Heart right ventricle (tissue), 16 donors: ENCODE measurements at regions not wholly inside any gene's neighbourhood (a gene's known extent, or its start where the extent isn't known, plus 50 kb on each side); places are given as distances from the start of the nearest gene placed in this dataset.
"Not testable (repeated sequence)": the region's sequence is repeated elsewhere in the genome, so short reads cannot be mapped to it uniquely, and the experiment has no call there.

ENCODE experiments used
- ATAC-seq, 8 donors: fragments of 200-7000 bp; cut with Tn5 transposase; one replicate each; pipeline ENCODE4 v1.9.1; 2020; ENCODE audit warnings: mild to moderate bottlenecking in 8 of 8, moderate library complexity in 8 of 8, moderate number of reproducible peaks in 1 of 8
- DNase-seq, 2 donors: peaks; one replicate each; pipeline ENCODE4 v3.0.0-alpha.2; 2020
- H3K27ac ChIP-seq, 10 donors: fragments of 200-600 bp; sonication (generic) in 2 of 10; one replicate each; pipeline versions ENCODE4 v1.5.0 to v1.8.0; 2020 to 2022; ENCODE audit warnings: mild to moderate bottlenecking in 3 of 10
- H3K27me3 ChIP-seq, 7 donors: fragments of 200-600 bp; one replicate each; pipeline ENCODE4 v1.8.0; 2021 to 2022; ENCODE audit warnings: mild to moderate bottlenecking in 2 of 7
- H3K36me3 ChIP-seq, 9 donors: fragments of 200-600 bp; sonication (generic) in 1 of 9; one replicate each; pipeline versions ENCODE4 v1.5.0 to v1.8.0; 2020 to 2022; ENCODE audit warnings: mild to moderate bottlenecking in 2 of 9
- H3K4me1 ChIP-seq, 9 donors: fragments of 200-600 bp; sonication (generic) in 1 of 9; one replicate each; pipeline versions ENCODE4 v1.5.0 to v1.8.0; 2020 to 2022; ENCODE audit warnings: mild to moderate bottlenecking in 4 of 9
- H3K4me3 ChIP-seq, 10 donors: fragments of 200-600 bp; sonication (generic) in 2 of 10; one replicate each; pipeline versions ENCODE4 v1.5.0 to v1.8.0; 2020 to 2022; ENCODE audit warnings: mild to moderate bottlenecking in 7 of 10, moderate library complexity in 2 of 10
- H3K9me3 ChIP-seq, 11 donors: fragments of 200-600 bp in 10 of 11; sonication (generic) in 2 of 11; one replicate each; pipeline versions ENCODE4 v1.5.0 to v1.8.0; 2013 to 2022; ENCODE audit warnings: mild to moderate bottlenecking in 2 of 11, control low read depth in 1 of 11, moderate library complexity in 1 of 11
- CTCF ChIP-seq, 9 donors: fragments of 200-600 bp; sonication (generic) in 2 of 9; IDR thresholded peaks; one replicate each; pipeline versions ENCODE4 v1.5.0 to v1.8.0; 2021 to 2022; ENCODE audit warnings: antibody characterized with exemption in 9 of 9, mild to moderate bottlenecking in 5 of 9, moderate library complexity in 1 of 9
- WGBS, 2 donors: extraction: QIAGEN DNeasy Blood & Tissue Kit; methylation state at CpG; one replicate each; pipeline ENCODE4 v1.1.7; 2013; ENCODE audit warnings: inconsistent platforms in 1 of 2; 5-methylcytosine and 5-hydroxymethylcytosine counted together
- intact Hi-C, 10 donors: fragments of 100-400 bp; cut with DNase I; formaldehyde crosslinking; loops; one replicate each; pipeline versions ENCODE4 v1.11.1 to v1.14.2; 2022
- donor health status: Arrhythmogenic right ventricular cardiomyopathy.
- donor health status: ischemic (EF 13 %, LVEDD 7.1; RV severe dilation, severe dysfunction).
- donor health status: healthy with polysubstance abuse.
- donor health status: DM: no; HTN: yes; CAD: no.
- donor health status: DM: no; HTN: no; CAD: no.
- donor health status: ischemic (EF 25% LVEDD 6.9; RV normal size, moderate dysfunction).
- donor health status: ischemic (EF 25% LVEDD 5.7; RV mildly dilated, moderate dysfunction).
- donor health status: healthy.
- donor health status: DM: yes; HTN: yes; CAD: no.
- donor health status: Ischemic cardiomyopathy.
- donor health status: ischemic (EF 35%, LVEDD 5.7; RV mildly dilated, moderate dysfunction).
- donor health status: nonischemic (EF 11% LVEDD 7.7; RV severe dilation, severe dysfunction).
- donor health status: DM: yes; HTN: yes; CAD: no.
- donor health status: PGD.
- donor health status: ischemic (EF 29% LVEDD 5.4; RV normal size, mild dysfunction).
- donor health status: nonischemic (EF 23%, LVEDD 6.1; RV moderate dilation, normal function).

- WGBS, 2 donors = 78 to 80% methylated on average over 13 of the region's 13 CpGs
- Histone ChIP-seq H3K27me3 (peaks cover 0 to 29% (median 0%) of the 10 kb centered on the region in 7 donors), H3K4me1 (no peaks in the 10 kb centered on the region), H3K9me3 (no peaks in the 10 kb centered on the region), H3K36me3 (no peaks in the 10 kb centered on the region), H3K4me3 (no peak overlapping the region), H3K27ac (no peak overlapping the region)
- intact Hi-C loops = no loop called here
- DNase-seq (no peak), ATAC-seq (peak in 1 of 8 donors; percentile 15)
- TF ChIP-seq CTCF (IDR thresholded peaks at IDR 0.05) = no peak
These were observed 133.4 kb downstream of the RTP5 start for GRCh38 chr2:242002944-242003343.

DNA sequence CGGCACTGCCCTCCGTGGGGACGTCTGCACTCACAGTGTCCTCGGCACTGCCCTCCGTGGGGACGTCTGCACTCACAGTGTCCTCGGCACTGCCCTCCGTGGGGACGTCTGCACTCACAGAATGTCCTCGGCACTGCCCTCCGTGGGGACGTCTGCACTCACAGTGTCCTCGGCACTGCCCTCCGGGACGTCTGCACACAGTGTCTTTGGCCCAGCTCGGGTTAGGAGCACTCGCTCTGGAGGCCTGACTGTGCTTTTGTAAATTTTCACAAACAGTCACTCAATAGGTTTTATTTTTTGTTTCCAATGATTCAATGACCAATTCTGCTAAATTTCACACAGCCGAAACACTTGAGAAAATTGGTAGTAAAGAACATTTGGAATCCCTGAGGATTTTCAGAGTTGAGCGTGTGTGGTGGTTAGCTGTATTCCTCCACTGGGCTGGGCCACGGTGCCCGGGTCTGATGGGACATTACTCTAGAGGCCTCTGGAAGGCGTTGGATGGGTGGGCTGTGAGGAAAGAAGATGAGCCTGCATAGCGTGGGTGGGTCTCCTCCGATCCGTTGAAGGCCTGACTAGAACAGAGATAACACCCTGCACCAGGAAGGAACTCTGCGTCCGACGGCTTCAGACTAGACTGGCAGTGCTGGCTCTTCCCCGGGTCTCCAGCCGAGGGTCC, 134.8 kb downstream of the RTP5 start:
- H3K4me1 ChIP-seq = no peaks in the 10 kb centered on the region
- no peak overlapping the region for H3K27ac ChIP-seq
- H3K27me3 ChIP-seq = peaks cover 0 to 18% (median 0%) of the 10 kb centered on the region in 7 donors
- no peak overlapping the region for H3K4me3 ChIP-seq
- 86 to 88% methylated on average over 17 to 22 of the region's 30 CpGs for WGBS, 2 donors
- no peak for TF ChIP-seq CTCF (IDR thresholded peaks at IDR 0.05)
- DNase-seq (no peak), ATAC-seq (no peak)
- intact Hi-C loops = no loop called here
- no peaks in the 10 kb centered on the region for H3K9me3 ChIP-seq
- no peaks in the 10 kb centered on the region for H3K36me3 ChIP-seq

DNA sequence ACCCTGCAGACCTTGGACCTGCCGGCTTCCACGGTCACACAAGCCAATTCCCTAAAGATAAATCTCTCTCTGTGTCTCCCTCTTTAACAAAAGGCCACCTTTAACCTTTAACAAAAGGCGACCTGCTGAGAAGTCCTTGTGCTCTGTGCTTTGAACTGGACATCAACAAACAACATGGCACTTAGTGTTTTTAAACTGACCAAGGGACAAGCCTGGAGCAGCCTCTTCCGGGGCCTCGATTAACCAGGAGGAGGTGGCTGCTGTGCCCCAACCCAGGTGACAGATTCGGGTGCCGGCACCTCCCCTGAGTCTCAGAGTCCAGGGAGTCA, 135.3 kb downstream of the RTP5 start:
- Histone ChIP-seq H3K27me3 (peaks cover 0 to 13% (median 0%) of the 10 kb centered on the region in 7 donors), H3K27ac (no peak overlapping the region), H3K36me3 (no peaks in the 10 kb centered on the region), H3K4me3 (no peak overlapping the region), H3K9me3 (no peaks in the 10 kb centered on the region), H3K4me1 (no peaks in the 10 kb centered on the region)
- intact Hi-C loops = no loop called here
- ATAC-seq (no peak), DNase-seq (no peak)
- no peak for TF ChIP-seq CTCF (IDR thresholded peaks at IDR 0.05)
- WGBS, 2 donors = 88 to 92% methylated on average over 7 of the region's 7 CpGs

GRCh38 chr2:242006091-242006634, 136.6 kb downstream of the RTP5 start:
- H3K36me3 ChIP-seq, H3K4me1 ChIP-seq, DNase-seq, H3K4me3 ChIP-seq, intact Hi-C loops, ATAC-seq, H3K27ac ChIP-seq, H3K9me3 ChIP-seq: not testable (repeated sequence)
- peaks cover 0 to 13% (median 0%) of the 10 kb centered on the region in 7 donors for H3K27me3 ChIP-seq
- 78 to 84% methylated on average over 19 to 20 of the region's 25 CpGs for WGBS, 2 donors

- intact Hi-C loops = not testable (repeated sequence)
- 68 to 72% methylated on average over 12 to 13 of the region's 24 CpGs for WGBS, 2 donors
These were observed 139.4 kb downstream of the RTP5 start for GRCh38 chr2:242008908-242009307.

DNA sequence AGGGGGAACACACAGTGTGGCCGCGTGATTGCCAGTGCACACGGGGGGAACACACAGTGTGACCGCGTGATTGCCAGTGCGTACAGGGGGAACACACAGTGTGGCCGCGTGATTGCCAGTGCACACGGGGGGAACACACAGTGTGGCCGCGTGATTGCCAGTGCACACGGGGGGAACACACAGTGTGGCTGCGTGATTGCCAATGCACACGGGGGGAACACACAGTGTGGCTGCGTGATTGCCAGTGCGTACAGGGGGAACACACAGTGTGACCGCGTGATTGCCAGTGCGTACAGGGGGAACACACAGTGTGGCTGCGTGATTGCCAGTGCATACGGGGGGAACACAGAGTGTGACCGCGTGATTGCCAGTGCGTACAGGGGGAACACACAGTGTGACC, 140.3 kb downstream of the RTP5 start:
- H3K4me3 ChIP-seq, H3K27ac ChIP-seq, DNase-seq, H3K4me1 ChIP-seq, ATAC-seq, H3K27me3 ChIP-seq, H3K36me3 ChIP-seq, H3K9me3 ChIP-seq, intact Hi-C loops: not testable (repeated sequence)
- WGBS, 2 donors = 83 to 87% methylated on average over 6 to 12 of the region's 24 CpGs

More at GRCh38 chr2:242008908-242009307, 139.4 kb downstream of the RTP5 start:
- not testable (repeated sequence) for DNase-seq, ATAC-seq, H3K27me3 ChIP-seq, H3K27ac ChIP-seq, H3K9me3 ChIP-seq, H3K4me3 ChIP-seq, H3K4me1 ChIP-seq, H3K36me3 ChIP-seq

- H3K27me3 ChIP-seq, intact Hi-C loops, H3K4me1 ChIP-seq, H3K4me3 ChIP-seq, H3K9me3 ChIP-seq, H3K27ac ChIP-seq, ATAC-seq, DNase-seq, H3K36me3 ChIP-seq: not testable (repeated sequence)
- 84 to 88% methylated on average over 17 to 24 of the region's 29 CpGs for WGBS, 2 donors
These were observed 141.0 kb downstream of the RTP5 start for GRCh38 chr2:242010252-242011166.
